ENCODE measurements at regions not wholly inside any gene's neighbourhood (a gene's known extent, or its start where the extent isn't known, plus 50 kb on each side); places are given as distances from the start of the nearest gene placed in this dataset.
A peak's percentile ranks its signal among the peaks of the same experiment; 100 is the strongest.

GRCh38 chr3:18808429-18808828 is 339.9 kb upstream of the KCNH8 start:
- Mint-ChIP-seq H3K9me3 (no peaks in the 10 kb centered on the region), H3K4me3 (no peak overlapping the region), H3K27me3 (ENCODE audit: low read depth) (no peaks in the 10 kb centered on the region), H3K36me3 (ENCODE audit: insufficient read depth) (no peaks in the 10 kb centered on the region), H3K4me1 (ENCODE audit: low read depth) (peaks cover 6% of the 10 kb centered on the region)
- ATAC-seq: no peak
- DNase-seq: no peak

DNA sequence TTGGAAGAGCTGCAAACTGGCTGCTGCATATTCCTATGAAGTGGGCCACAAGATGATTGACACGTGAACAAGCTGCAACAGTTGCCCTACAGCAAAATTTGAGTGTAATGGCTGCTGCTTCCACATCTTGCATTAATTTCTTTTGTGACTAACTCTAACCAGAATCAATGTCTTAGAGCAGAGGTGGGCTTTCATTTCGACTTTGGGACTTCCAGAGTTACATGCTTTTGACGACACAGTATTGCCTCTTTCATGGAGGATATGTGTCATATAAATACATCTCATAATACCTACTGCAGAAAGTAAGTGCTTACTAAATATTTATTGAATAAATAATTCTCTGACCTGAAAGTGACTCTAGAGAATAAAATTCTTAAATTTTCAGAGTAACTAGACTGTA is 340.7 kb upstream of the KCNH8 start:
- Mint-ChIP-seq H3K9me3 (no peaks in the 10 kb centered on the region), H3K27me3 (ENCODE audit: low read depth) (no peaks in the 10 kb centered on the region), H3K4me3 (no peak overlapping the region), H3K4me1 (ENCODE audit: low read depth) (peaks cover 6% of the 10 kb centered on the region), H3K36me3 (ENCODE audit: insufficient read depth) (no peaks in the 10 kb centered on the region)
- DNase-seq (no peak), ATAC-seq (peak; percentile 52 to 63)

- no peak for DNase-seq
- H3K36me3 Mint-ChIP-seq (ENCODE audit: insufficient read depth): no peaks in the 10 kb centered on the region
- no peak overlapping the region for H3K4me3 Mint-ChIP-seq
- H3K27me3 Mint-ChIP-seq (ENCODE audit: low read depth): no peaks in the 10 kb centered on the region
- no peak for ATAC-seq
- peaks cover 6% of the 10 kb centered on the region for H3K4me1 Mint-ChIP-seq (ENCODE audit: low read depth)
- no peaks in the 10 kb centered on the region for H3K9me3 Mint-ChIP-seq
These were observed 341.7 kb upstream of the KCNH8 start for GRCh38 chr3:18806633-18807032.

DNA sequence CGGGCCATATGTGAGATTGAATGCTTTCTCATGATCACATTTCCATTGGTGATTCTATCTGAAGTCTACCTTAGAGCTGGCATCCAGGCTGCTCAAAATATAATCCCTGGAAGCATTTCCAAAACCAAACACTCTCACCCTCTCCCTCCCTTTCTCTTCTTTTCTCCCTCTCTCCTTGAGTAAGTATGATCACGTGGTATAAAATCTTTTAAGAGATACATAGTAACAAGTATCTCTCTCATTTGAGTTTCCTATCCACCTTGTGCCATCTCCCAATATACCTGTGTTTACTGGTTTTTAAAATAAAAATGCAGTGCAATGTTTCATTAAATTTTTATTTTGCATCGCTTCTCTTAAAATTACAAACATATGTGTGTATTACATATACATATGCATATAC is 350.9 kb upstream of the KCNH8 start:
- no peaks in the 10 kb centered on the region for H3K4me1 Mint-ChIP-seq (ENCODE audit: low read depth)
- no peak for ATAC-seq
- H3K27me3 Mint-ChIP-seq (ENCODE audit: low read depth): no peaks in the 10 kb centered on the region
- H3K36me3 Mint-ChIP-seq (ENCODE audit: insufficient read depth): no peaks in the 10 kb centered on the region
- no peaks in the 10 kb centered on the region for H3K9me3 Mint-ChIP-seq
- no peak overlapping the region for H3K4me3 Mint-ChIP-seq
- no peak for DNase-seq

- no peaks in the 10 kb centered on the region for H3K4me1 Mint-ChIP-seq (ENCODE audit: low read depth)
- no peak overlapping the region for H3K4me3 Mint-ChIP-seq
- DNase-seq: no peak
- no peaks in the 10 kb centered on the region for H3K36me3 Mint-ChIP-seq (ENCODE audit: insufficient read depth)
- H3K27me3 Mint-ChIP-seq (ENCODE audit: low read depth): no peaks in the 10 kb centered on the region
- ATAC-seq: no peak
- H3K9me3 Mint-ChIP-seq: no peaks in the 10 kb centered on the region
These were observed 353.2 kb upstream of the KCNH8 start for GRCh38 chr3:18795078-18795477.

DNA sequence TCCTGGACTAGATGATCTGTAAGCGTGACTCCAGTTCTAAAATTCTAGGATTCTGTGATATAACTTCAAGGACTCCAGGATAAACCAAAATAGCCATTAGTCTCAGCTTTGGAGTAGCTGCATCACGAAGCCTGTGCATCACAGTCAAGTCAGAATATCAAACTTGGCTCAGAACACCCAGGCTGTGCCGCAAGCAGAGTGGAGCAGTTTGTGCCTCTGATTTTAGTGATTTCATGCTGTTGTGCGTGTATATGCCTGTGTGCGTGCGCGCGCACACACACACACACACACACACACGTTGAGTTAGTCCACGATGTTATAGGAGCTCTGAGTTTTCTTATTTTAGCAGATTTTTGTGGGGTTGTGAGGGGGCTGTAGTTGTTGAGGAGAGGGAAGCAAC is 356.6 kb upstream of the KCNH8 start:
- no peaks in the 10 kb centered on the region for H3K36me3 Mint-ChIP-seq (ENCODE audit: insufficient read depth)
- H3K4me1 Mint-ChIP-seq (ENCODE audit: low read depth): peaks cover 1% of the 10 kb centered on the region
- DNase-seq: no peak
- H3K27me3 Mint-ChIP-seq (ENCODE audit: low read depth): no peaks in the 10 kb centered on the region
- no peaks in the 10 kb centered on the region for H3K9me3 Mint-ChIP-seq
- no peak for ATAC-seq
- peak overlapping the region; percentile 6 for H3K4me3 Mint-ChIP-seq

- no peak overlapping the region for H3K4me3 Mint-ChIP-seq
- H3K36me3 Mint-ChIP-seq (ENCODE audit: insufficient read depth): no peaks in the 10 kb centered on the region
- DNase-seq: no peak
- peaks cover 1% of the 10 kb centered on the region for H3K4me1 Mint-ChIP-seq (ENCODE audit: low read depth)
- no peak for ATAC-seq
- no peaks in the 10 kb centered on the region for H3K27me3 Mint-ChIP-seq (ENCODE audit: low read depth)
- no peaks in the 10 kb centered on the region for H3K9me3 Mint-ChIP-seq
These were observed 357.1 kb upstream of the KCNH8 start for GRCh38 chr3:18791182-18791581.

DNA sequence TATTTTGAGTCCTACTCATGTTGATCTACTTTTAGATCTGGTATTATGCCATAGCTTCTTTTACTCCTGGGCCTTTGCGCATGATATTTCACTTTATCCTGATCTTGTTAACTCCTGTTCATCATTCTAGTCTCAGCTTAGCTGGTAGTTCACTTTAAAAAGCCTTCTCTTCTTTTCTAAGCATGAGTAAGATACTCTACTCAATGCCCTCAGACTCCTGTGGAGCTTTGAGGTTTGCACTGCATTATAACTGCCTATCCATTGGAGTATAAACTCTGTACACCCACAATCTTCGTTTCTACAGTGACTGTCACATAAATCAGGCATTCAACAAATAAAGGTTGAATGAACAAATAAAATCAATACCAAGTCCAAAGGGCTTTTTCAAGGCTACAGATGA is 357.9 kb upstream of the KCNH8 start:
- H3K27me3 Mint-ChIP-seq (ENCODE audit: low read depth): no peaks in the 10 kb centered on the region
- no peaks in the 10 kb centered on the region for H3K36me3 Mint-ChIP-seq (ENCODE audit: insufficient read depth)
- ATAC-seq (no peak), DNase-seq (no peak)
- peaks cover 1% of the 10 kb centered on the region for H3K4me1 Mint-ChIP-seq (ENCODE audit: low read depth)
- no peaks in the 10 kb centered on the region for H3K9me3 Mint-ChIP-seq
- H3K4me3 Mint-ChIP-seq: no peak overlapping the region

DNA sequence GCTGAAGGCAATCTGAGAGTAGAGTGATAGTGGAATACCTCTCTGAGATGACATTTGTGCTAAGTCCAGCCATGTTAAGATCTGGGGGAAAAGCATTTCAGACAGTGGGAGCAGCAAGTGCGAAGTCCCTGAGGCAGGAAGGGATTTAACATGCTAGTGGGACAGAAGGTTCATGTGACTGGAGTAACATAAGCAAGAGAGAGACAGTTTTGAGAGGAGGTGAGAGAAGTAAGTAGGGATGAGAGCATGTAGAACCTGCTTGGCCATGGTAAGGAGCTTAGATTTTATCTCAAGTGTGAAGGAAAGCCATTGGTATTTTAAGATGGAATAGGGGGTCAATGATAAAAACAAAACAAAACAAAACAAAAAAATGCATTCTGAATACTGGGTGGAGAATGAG is 358.6 kb upstream of the KCNH8 start:
- peaks cover 1% of the 10 kb centered on the region for H3K4me1 Mint-ChIP-seq (ENCODE audit: low read depth)
- no peaks in the 10 kb centered on the region for H3K27me3 Mint-ChIP-seq (ENCODE audit: low read depth)
- no peak for ATAC-seq
- no peak overlapping the region for H3K4me3 Mint-ChIP-seq
- H3K9me3 Mint-ChIP-seq: no peaks in the 10 kb centered on the region
- no peak for DNase-seq
- H3K36me3 Mint-ChIP-seq (ENCODE audit: insufficient read depth): no peaks in the 10 kb centered on the region

DNA sequence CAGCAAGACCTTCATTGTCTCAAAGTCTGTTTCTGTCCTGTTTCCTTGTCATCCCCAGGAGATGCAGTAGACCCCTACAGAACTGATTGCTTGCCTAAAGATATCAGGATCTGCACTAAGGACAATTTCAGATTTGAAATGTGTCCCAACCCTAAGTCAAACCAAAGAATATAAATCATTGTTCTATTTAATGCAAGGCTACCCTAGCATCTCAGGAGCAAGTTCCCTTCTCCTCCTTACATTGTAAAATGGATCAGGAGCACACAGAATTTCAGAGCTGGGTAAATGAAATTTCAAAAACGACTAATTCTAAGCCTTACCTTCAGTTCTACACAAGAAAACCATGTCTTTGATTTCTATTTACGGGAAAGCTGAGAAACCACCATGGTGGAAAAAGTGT is 360.9 kb upstream of the KCNH8 start:
- Mint-ChIP-seq H3K4me1 (ENCODE audit: low read depth) (peaks cover 1% of the 10 kb centered on the region), H3K36me3 (ENCODE audit: insufficient read depth) (no peaks in the 10 kb centered on the region), H3K4me3 (no peak overlapping the region), H3K27me3 (ENCODE audit: low read depth) (no peaks in the 10 kb centered on the region), H3K9me3 (no peaks in the 10 kb centered on the region)
- DNase-seq: no peak
- ATAC-seq: no peak

GRCh38 chr3:18786650-18787323 is 361.5 kb upstream of the KCNH8 start:
- ATAC-seq (no peak), DNase-seq (no peak)
- Mint-ChIP-seq H3K9me3 (no peaks in the 10 kb centered on the region), H3K4me1 (ENCODE audit: low read depth) (peaks cover 1% of the 10 kb centered on the region), H3K4me3 (no peak overlapping the region), H3K36me3 (ENCODE audit: insufficient read depth) (no peaks in the 10 kb centered on the region), H3K27me3 (ENCODE audit: low read depth) (no peaks in the 10 kb centered on the region)

DNA sequence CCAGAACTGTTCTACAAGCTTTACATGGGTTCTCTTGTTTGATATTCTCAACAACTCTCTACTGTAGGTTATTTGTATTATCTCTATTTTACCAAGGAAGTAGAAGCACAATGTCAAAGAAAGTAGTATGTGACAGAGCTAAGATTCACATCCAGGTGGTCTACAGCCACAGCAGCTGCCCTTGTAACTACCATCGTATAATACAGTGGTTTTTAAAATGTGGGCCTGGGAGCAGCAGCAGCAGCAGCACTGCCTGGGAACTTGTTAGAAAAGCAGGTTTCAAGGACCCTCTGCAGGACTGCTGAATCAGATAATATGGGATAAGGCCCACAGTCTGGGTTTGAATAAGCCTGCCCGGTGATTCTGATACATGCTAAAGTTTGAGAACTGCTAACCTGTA is 357.1 kb upstream of the SATB1 start:
- Mint-ChIP-seq H3K4me3 (no peak overlapping the region), H3K4me1 (ENCODE audit: low read depth) (peaks cover 28% of the 10 kb centered on the region), H3K27me3 (ENCODE audit: low read depth) (no peaks in the 10 kb centered on the region), H3K36me3 (ENCODE audit: insufficient read depth) (no peaks in the 10 kb centered on the region), H3K9me3 (no peaks in the 10 kb centered on the region)
- ATAC-seq (no peak), DNase-seq (no peak)

GRCh38 chr3:18780959-18781358 is 355.8 kb upstream of the SATB1 start:
- DNase-seq (no peak), ATAC-seq (peak in 1 of 2 donors; percentile 32)
- peaks cover 27% of the 10 kb centered on the region for H3K4me1 Mint-ChIP-seq (ENCODE audit: low read depth)
- peak overlapping the region; percentile 51 for H3K4me3 Mint-ChIP-seq
- H3K36me3 Mint-ChIP-seq (ENCODE audit: insufficient read depth): no peaks in the 10 kb centered on the region
- no peaks in the 10 kb centered on the region for H3K27me3 Mint-ChIP-seq (ENCODE audit: low read depth)
- H3K9me3 Mint-ChIP-seq: no peaks in the 10 kb centered on the region

DNA sequence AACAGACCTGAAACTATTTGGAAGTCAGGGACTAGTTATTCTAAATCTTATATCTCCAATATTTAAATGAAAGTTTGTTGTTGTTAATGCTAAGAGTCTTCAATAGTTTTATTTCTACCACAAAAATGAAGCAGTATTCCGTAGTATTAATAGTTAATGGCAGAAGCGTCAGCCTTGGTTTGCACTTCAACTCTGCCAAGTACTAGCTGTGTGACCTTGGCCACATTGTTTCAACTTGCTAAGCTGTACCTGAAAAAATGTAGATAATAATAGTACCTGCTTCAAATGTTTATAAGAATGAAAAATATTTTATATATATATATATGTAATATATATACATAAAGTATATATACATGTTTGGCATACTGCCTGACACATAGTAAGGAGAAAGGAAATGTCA is 354.6 kb upstream of the SATB1 start:
- ATAC-seq: no peak
- Mint-ChIP-seq H3K4me1 (ENCODE audit: low read depth) (peaks cover 29% of the 10 kb centered on the region), H3K27me3 (ENCODE audit: low read depth) (no peaks in the 10 kb centered on the region), H3K36me3 (ENCODE audit: insufficient read depth) (no peaks in the 10 kb centered on the region), H3K9me3 (no peaks in the 10 kb centered on the region), H3K4me3 (no peak overlapping the region)
- no peak for DNase-seq

- DNase-seq (no peak), ATAC-seq (peak in 1 of 2 donors; percentile 46)
- H3K27me3 Mint-ChIP-seq (ENCODE audit: low read depth): no peaks in the 10 kb centered on the region
- peaks cover 32% of the 10 kb centered on the region for H3K4me1 Mint-ChIP-seq (ENCODE audit: low read depth)
- H3K9me3 Mint-ChIP-seq: no peaks in the 10 kb centered on the region
- H3K4me3 Mint-ChIP-seq: peak overlapping the region; percentile 34
- no peaks in the 10 kb centered on the region for H3K36me3 Mint-ChIP-seq (ENCODE audit: insufficient read depth)
These were observed 353.5 kb upstream of the SATB1 start for GRCh38 chr3:18778598-18778997.

GRCh38 chr3:18778094-18778493 is 353.0 kb upstream of the SATB1 start:
- Mint-ChIP-seq H3K27me3 (ENCODE audit: low read depth) (no peaks in the 10 kb centered on the region), H3K4me3 (no peak overlapping the region), H3K9me3 (no peaks in the 10 kb centered on the region), H3K36me3 (ENCODE audit: insufficient read depth) (no peaks in the 10 kb centered on the region), H3K4me1 (ENCODE audit: low read depth) (peaks cover 32% of the 10 kb centered on the region)
- ATAC-seq (no peak), DNase-seq (no peak)
